Activated CD4-positive, alpha-beta memory T cell treated with anti-CD3 and anti-CD28 coated beads for 36 hours (primary cell): ENCODE measurements at regions not wholly inside any gene's neighbourhood (a gene's known extent, or its start where the extent isn't known, plus 50 kb on each side); places are given as distances from the start of the nearest gene placed in this dataset.

Source experiments
- CTCF ChIA-PET: fragments of 350-600 bp; sonication (Branson Sonifier 250); formaldehyde crosslinking; loops from one replicate; lab custom pipeline; 2021; ENCODE audit warnings: antibody characterized with exemption, inconsistent platforms; lab: Charles Lee
- POLR2A ChIA-PET: fragments of 350-600 bp; sonication (Branson Sonifier 250); formaldehyde crosslinking; loops from one replicate; lab custom pipeline; 2021; ENCODE audit warnings: antibody characterized with exemption; lab: Charles Lee
- DNase-seq: peaks from one replicate; pipeline ENCODE4 v3.0.0-alpha.2; 2020
- H3K27ac Mint-ChIP-seq: one replicate; pipeline ENCODE4 v1.8.0; 2021; ENCODE audit warnings: mixed read lengths
- H3K27me3 Mint-ChIP-seq: one replicate; pipeline ENCODE4 v1.8.0; 2021; ENCODE audit warnings: mixed read lengths
- H3K36me3 Mint-ChIP-seq: one replicate; pipeline ENCODE4 v1.8.0; 2021; ENCODE audit warnings: mixed read lengths
- H3K4me1 Mint-ChIP-seq: one replicate; pipeline ENCODE4 v1.8.0; 2021; ENCODE audit warnings: low read depth, mixed read lengths
- H3K4me3 Mint-ChIP-seq: one replicate; pipeline ENCODE4 v1.8.0; 2021; ENCODE audit warnings: mild to moderate bottlenecking, mixed read lengths
- H3K9me3 Mint-ChIP-seq: one replicate; pipeline ENCODE4 v1.8.0; 2021; ENCODE audit warnings: mixed read lengths
- intact Hi-C: fragments of 100-400 bp; cut with micrococcal nuclease; formaldehyde crosslinking; loops from one replicate; pipeline ENCODE4 v1.15.1; 2023

GRCh38 chr16:55209626-55210025, 114.4 kb upstream of the IRX6 start:
- H3K27me3 Mint-ChIP-seq: peaks cover 1% of the 10 kb centered on the region
- H3K4me1 Mint-ChIP-seq: no peaks in the 10 kb centered on the region
- ChIA-PET POLR2A (no interaction called here), CTCF (interaction anchor here (0.7 kb wide), 1 partner anchor 173 kb away, joined by 3 read pairs; no protein-coding TSS in a partner anchor)
- no peaks in the 10 kb centered on the region for H3K9me3 Mint-ChIP-seq
- intact Hi-C loops: no loop called here
- no peak overlapping the region for H3K4me3 Mint-ChIP-seq
- no peak for DNase-seq
- no peak overlapping the region for H3K27ac Mint-ChIP-seq
- no peaks in the 10 kb centered on the region for H3K36me3 Mint-ChIP-seq

GRCh38 chr16:55212791-55213190, 111.2 kb upstream of the IRX6 start:
- DNase-seq: no peak
- intact Hi-C loops: no loop called here
- ChIA-PET POLR2A (no interaction called here), CTCF (no interaction called here)
- H3K27ac Mint-ChIP-seq: no peak overlapping the region
- H3K36me3 Mint-ChIP-seq: no peaks in the 10 kb centered on the region
- H3K9me3 Mint-ChIP-seq: no peaks in the 10 kb centered on the region
- no peak overlapping the region for H3K4me3 Mint-ChIP-seq
- no peaks in the 10 kb centered on the region for H3K4me1 Mint-ChIP-seq
- peaks cover 4% of the 10 kb centered on the region for H3K27me3 Mint-ChIP-seq

- POLR2A ChIA-PET: no interaction called here
- H3K9me3 Mint-ChIP-seq: no peaks in the 10 kb centered on the region
- no peak overlapping the region for H3K27ac Mint-ChIP-seq
Measured at GRCh38 chr16:55214412-55214811, 109.6 kb upstream of the IRX6 start.

DNA sequence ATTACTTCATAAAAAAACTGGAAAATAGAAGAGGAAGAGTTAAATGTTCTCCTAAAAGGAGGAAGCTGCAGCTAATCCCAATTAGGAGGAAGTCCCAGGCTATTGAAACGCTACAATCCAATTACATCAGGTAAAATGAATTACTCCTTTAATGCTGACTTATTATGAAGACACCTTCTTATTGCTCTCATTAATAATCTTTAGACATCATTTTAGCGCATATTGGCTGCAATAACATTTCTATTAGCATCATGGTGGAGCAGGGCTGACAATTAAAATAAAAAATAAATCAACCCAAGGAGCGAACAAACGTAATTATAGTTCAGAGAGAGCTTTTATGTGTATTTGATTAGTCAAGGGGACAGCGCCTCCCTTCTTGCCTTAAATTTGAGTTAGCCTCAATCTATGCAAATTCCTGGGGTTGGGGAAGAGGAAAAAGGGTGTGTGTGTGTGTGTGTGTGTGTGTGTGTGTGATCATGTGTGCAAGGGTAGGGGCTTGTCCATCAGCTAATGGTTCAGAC, 109.0 kb upstream of the IRX6 start:
- no peaks in the 10 kb centered on the region for H3K4me1 Mint-ChIP-seq
- no peak overlapping the region for H3K4me3 Mint-ChIP-seq
- H3K27ac Mint-ChIP-seq: no peak overlapping the region
- H3K27me3 Mint-ChIP-seq: peaks cover 6% of the 10 kb centered on the region
- intact Hi-C loops: no loop called here
- no peaks in the 10 kb centered on the region for H3K36me3 Mint-ChIP-seq
- no peak for DNase-seq
- POLR2A ChIA-PET: no interaction called here
- no peaks in the 10 kb centered on the region for H3K9me3 Mint-ChIP-seq
- CTCF ChIA-PET: no interaction called here

More at GRCh38 chr16:55214412-55214811, 109.6 kb upstream of the IRX6 start:
- CTCF ChIA-PET: no interaction called here
- DNase-seq: no peak
- H3K27me3 Mint-ChIP-seq: peaks cover 4% of the 10 kb centered on the region
- no peak overlapping the region for H3K4me3 Mint-ChIP-seq
- intact Hi-C loops: no loop called here
- no peaks in the 10 kb centered on the region for H3K36me3 Mint-ChIP-seq
- H3K4me1 Mint-ChIP-seq: no peaks in the 10 kb centered on the region

DNA sequence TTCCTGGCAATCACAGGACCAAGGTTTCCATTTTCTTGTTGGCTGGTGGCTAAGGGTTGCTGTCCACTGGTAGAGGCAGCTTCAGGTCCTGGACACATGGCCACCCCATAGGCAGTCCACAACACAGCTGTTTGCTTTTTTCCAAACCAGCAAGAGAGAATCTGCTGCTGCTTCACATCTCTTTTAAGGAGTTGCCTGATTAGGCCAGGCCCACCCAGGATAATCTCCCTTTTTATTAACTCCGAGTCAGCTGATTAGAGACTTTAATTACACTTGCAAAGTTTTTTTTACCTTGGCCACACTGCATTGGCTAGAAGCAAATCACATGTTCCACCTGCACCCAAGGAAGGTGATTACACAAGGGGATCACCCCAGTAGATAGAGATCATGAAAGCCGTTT, 106.6 kb upstream of the IRX6 start:
- intact Hi-C loops: no loop called here
- H3K36me3 Mint-ChIP-seq: no peaks in the 10 kb centered on the region
- H3K4me1 Mint-ChIP-seq: no peaks in the 10 kb centered on the region
- CTCF ChIA-PET: no interaction called here
- H3K9me3 Mint-ChIP-seq: no peaks in the 10 kb centered on the region
- no peak overlapping the region for H3K27ac Mint-ChIP-seq
- POLR2A ChIA-PET: no interaction called here
- DNase-seq: no peak
- H3K4me3 Mint-ChIP-seq: no peak overlapping the region
- H3K27me3 Mint-ChIP-seq: peaks cover 6% of the 10 kb centered on the region

DNA sequence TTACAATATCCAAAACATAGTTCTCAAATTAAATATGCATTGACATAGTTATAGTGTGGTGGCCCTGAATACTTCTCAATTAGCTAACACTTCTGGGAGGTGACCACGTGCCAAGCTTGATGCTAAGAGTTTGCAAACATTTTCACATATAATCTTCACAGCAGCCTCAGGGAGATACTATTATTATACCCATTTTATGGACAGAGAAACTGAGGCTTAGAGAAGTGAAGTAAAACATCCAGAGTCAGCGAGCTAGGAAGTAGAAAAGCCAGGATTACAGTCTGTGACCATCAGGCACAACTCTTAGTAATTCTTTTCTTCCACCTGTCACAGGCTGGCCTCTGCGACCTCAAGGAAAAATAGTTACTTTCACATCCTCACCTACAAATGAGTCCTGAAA, 102.2 kb upstream of the IRX6 start:
- POLR2A ChIA-PET: no interaction called here
- Mint-ChIP-seq H3K36me3 (no peaks in the 10 kb centered on the region), H3K9me3 (peaks cover 10% of the 10 kb centered on the region), H3K27me3 (peaks cover 2% of the 10 kb centered on the region), H3K27ac (no peak overlapping the region), H3K4me3 (no peak overlapping the region), H3K4me1 (no peaks in the 10 kb centered on the region)
- no peak for DNase-seq
- CTCF ChIA-PET: no interaction called here
- intact Hi-C loops: no loop called here

DNA sequence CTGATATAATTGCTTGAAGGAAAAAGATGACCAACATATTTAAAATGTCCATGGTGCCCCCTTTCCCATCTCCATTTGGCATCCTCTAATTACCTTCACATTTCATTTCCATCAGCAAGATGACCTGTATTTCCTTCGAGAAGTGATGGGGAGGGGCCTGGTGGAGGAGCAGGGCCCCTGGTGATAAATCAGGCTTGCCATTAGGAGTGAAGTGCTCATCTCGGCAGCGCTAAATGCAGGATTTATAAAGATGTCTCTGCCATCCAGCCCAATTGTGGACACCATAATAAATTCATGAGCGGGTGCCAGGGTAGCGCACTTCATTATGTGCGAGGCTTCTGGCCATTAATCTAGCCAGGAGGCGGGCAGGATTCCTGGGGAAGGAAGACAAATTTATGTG, 101.5 kb upstream of the IRX6 start:
- no peaks in the 10 kb centered on the region for H3K36me3 Mint-ChIP-seq
- no peak for DNase-seq
- H3K4me1 Mint-ChIP-seq: no peaks in the 10 kb centered on the region
- POLR2A ChIA-PET: no interaction called here
- peaks cover 2% of the 10 kb centered on the region for H3K27me3 Mint-ChIP-seq
- H3K9me3 Mint-ChIP-seq: peaks cover 10% of the 10 kb centered on the region
- CTCF ChIA-PET: no interaction called here
- H3K4me3 Mint-ChIP-seq: no peak overlapping the region
- intact Hi-C loops: no loop called here
- H3K27ac Mint-ChIP-seq: no peak overlapping the region

DNA sequence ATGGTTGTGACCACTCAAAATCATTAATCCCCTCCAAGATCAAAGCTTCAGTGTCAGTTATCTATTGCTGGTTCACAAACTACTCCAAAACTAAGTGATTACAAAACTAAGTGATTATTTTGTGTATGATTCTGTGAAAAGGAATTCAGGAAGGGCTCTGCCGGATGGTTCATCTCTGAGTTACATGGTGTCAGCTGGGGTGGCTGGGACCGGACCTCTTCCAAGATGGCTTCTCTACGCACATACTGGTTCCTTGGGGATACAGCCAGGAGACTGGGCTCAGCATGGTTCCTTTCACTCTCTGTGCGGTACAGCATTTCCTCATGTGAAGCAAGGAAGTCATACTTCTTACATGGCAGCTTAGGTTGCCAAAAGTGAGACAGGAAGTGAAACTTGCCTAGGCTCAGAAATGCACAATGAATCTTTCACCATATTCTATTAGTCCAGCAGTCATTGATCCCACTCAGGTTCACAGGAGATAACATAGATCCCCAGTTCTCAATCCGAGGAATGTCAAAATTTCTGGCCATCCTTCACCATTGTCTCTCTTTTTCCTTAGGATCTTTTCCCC, 97.9 kb upstream of the IRX6 start:
- intact Hi-C loops: no loop called here
- peaks cover 3% of the 10 kb centered on the region for H3K27me3 Mint-ChIP-seq
- no peaks in the 10 kb centered on the region for H3K36me3 Mint-ChIP-seq
- H3K27ac Mint-ChIP-seq: no peak overlapping the region
- no peak overlapping the region for H3K4me3 Mint-ChIP-seq
- H3K9me3 Mint-ChIP-seq: peaks cover 10% of the 10 kb centered on the region
- ChIA-PET CTCF (no interaction called here), POLR2A (no interaction called here)
- H3K4me1 Mint-ChIP-seq: no peaks in the 10 kb centered on the region
- no peak for DNase-seq

GRCh38 chr16:55232822-55233221, 91.2 kb upstream of the IRX6 start:
- no peaks in the 10 kb centered on the region for H3K4me1 Mint-ChIP-seq
- no peaks in the 10 kb centered on the region for H3K9me3 Mint-ChIP-seq
- H3K4me3 Mint-ChIP-seq: no peak overlapping the region
- ChIA-PET CTCF (interaction anchor here (0.6 kb wide), 1 partner anchor 1342 kb away, joined by 3 read pairs; no protein-coding TSS in a partner anchor), POLR2A (no interaction called here)
- H3K36me3 Mint-ChIP-seq: no peaks in the 10 kb centered on the region
- intact Hi-C loops: no loop called here
- no peak for DNase-seq
- peaks cover 14% of the 10 kb centered on the region for H3K27me3 Mint-ChIP-seq
- H3K27ac Mint-ChIP-seq: no peak overlapping the region

DNA sequence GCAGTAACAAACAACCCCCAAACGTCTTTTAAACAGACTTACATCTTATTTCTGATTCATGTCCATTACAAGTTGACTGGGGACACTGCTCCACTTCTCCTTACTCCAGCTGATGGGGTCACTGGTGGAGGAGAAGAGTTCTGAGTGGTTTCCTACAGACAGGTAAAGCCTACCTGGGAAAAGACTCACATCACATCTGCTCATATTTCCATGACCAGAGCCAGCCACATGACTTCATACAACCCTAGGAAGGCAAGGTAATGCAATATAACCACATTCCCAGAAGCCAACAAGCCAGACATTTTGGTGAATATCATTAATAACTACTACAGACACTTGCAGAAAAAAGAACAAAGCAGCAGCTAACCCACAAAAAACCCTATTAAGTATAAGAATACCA, 90.5 kb upstream of the IRX6 start:
- no peaks in the 10 kb centered on the region for H3K9me3 Mint-ChIP-seq
- peaks cover 14% of the 10 kb centered on the region for H3K27me3 Mint-ChIP-seq
- intact Hi-C loops: no loop called here
- ChIA-PET CTCF (no interaction called here), POLR2A (no interaction called here)
- H3K4me1 Mint-ChIP-seq: no peaks in the 10 kb centered on the region
- H3K4me3 Mint-ChIP-seq: no peak overlapping the region
- no peak for DNase-seq
- no peaks in the 10 kb centered on the region for H3K36me3 Mint-ChIP-seq
- no peak overlapping the region for H3K27ac Mint-ChIP-seq

GRCh38 chr16:55236655-55237054, 87.3 kb upstream of the IRX6 start:
- ChIA-PET POLR2A (no interaction called here), CTCF (no interaction called here)
- no peaks in the 10 kb centered on the region for H3K4me1 Mint-ChIP-seq

GRCh38 chr16:55239723-55240122, 84.3 kb upstream of the IRX6 start:
- intact Hi-C loops: no loop called here
- CTCF ChIA-PET: no interaction called here
- H3K4me3 Mint-ChIP-seq: no peak overlapping the region
- H3K27me3 Mint-ChIP-seq: peaks cover 7% of the 10 kb centered on the region
- POLR2A ChIA-PET: no interaction called here
- H3K4me1 Mint-ChIP-seq: no peaks in the 10 kb centered on the region
- no peak overlapping the region for H3K27ac Mint-ChIP-seq
- H3K9me3 Mint-ChIP-seq: no peaks in the 10 kb centered on the region
- no peak for DNase-seq
- no peaks in the 10 kb centered on the region for H3K36me3 Mint-ChIP-seq

More at GRCh38 chr16:55236655-55237054, 87.3 kb upstream of the IRX6 start:
- Mint-ChIP-seq H3K27me3 (peaks cover 6% of the 10 kb centered on the region), H3K36me3 (no peaks in the 10 kb centered on the region), H3K27ac (no peak overlapping the region), H3K4me3 (no peak overlapping the region), H3K9me3 (no peaks in the 10 kb centered on the region)
- intact Hi-C loops: no loop called here
- DNase-seq: no peak

GRCh38 chr16:55240888-55241287, 83.1 kb upstream of the IRX6 start:
- no peak overlapping the region for H3K4me3 Mint-ChIP-seq
- no peaks in the 10 kb centered on the region for H3K4me1 Mint-ChIP-seq
- no peaks in the 10 kb centered on the region for H3K9me3 Mint-ChIP-seq
- peaks cover 7% of the 10 kb centered on the region for H3K27me3 Mint-ChIP-seq
- intact Hi-C loops: no loop called here
- CTCF ChIA-PET: no interaction called here
- H3K27ac Mint-ChIP-seq: no peak overlapping the region
- no peaks in the 10 kb centered on the region for H3K36me3 Mint-ChIP-seq
- DNase-seq: no peak
- POLR2A ChIA-PET: no interaction called here
